ENCODE measurements at regions not wholly inside any gene's neighbourhood (a gene's known extent, or its start where the extent isn't known, plus 50 kb on each side); places are given as distances from the start of the nearest gene placed in this dataset.

DNA sequence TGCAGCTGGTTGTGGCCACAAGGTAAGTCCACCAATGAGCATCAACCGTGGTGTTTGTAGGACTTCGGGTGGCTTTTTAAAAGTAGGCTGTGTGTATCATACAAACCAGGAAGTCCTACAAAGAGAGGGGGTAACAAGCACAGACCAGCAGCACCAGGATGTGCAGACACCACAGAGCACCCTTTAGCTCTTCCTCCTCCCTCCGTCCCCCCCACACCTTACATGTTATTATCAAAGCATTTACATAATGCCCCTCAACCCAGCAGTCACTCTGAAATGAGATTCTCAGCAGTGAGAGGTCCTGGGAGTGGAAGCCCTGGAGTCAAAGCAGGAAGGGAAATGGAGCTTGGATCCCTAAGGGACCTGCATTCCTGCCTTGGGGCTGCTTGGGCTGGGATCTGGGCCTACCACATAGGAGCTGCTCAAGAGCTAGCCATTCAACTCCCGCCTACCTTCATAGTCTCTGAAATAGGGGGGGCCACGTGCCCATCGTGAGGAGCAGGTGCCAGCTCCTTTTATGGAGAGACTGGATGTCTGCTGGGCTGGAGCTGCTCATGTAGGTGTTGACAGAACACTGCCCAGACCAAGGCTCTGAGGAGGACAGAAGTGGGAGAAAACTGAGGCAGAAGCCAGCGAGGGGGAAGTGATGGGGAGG lies 90.6 kb downstream of the PSMB1 start:
- no peak for TF ChIP-seq POLR2A (IDR thresholded peaks at IDR 0.05)
- TF ChIP-seq, protein P1, sequence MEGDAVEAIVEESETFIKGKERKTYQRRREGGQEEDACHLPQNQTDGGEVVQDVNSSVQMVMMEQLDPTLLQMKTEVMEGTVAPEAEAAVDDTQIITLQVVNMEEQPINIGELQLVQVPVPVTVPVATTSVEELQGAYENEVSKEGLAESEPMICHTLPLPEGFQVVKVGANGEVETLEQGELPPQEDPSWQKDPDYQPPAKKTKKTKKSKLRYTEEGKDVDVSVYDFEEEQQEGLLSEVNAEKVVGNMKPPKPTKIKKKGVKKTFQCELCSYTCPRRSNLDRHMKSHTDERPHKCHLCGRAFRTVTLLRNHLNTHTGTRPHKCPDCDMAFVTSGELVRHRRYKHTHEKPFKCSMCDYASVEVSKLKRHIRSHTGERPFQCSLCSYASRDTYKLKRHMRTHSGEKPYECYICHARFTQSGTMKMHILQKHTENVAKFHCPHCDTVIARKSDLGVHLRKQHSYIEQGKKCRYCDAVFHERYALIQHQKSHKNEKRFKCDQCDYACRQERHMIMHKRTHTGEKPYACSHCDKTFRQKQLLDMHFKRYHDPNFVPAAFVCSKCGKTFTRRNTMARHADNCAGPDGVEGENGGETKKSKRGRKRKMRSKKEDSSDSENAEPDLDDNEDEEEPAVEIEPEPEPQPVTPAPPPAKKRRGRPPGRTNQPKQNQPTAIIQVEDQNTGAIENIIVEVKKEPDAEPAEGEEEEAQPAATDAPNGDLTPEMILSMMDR (IDR thresholded peaks at IDR 0.05): no peak

Data from vagina (tissue), 2 donors.